CD4-positive, alpha-beta T cell treated with Interleukin-12 subunit alpha and Interleukin-12 subunit beta, for 1 hour (primary cell): ENCODE measurements at regions not wholly inside any gene's neighbourhood (a gene's known extent, or its start where the extent isn't known, plus 50 kb on each side); places are given as distances from the start of the nearest gene placed in this dataset.
"Not testable (repeated sequence)": the region's sequence is repeated elsewhere in the genome, so short reads cannot be mapped to it uniquely, and the experiment has no call there.

Source experiments
- DNase-seq: peaks from one replicate; pipeline ENCODE4 v3.0.0-alpha.2; 2020

DNA sequence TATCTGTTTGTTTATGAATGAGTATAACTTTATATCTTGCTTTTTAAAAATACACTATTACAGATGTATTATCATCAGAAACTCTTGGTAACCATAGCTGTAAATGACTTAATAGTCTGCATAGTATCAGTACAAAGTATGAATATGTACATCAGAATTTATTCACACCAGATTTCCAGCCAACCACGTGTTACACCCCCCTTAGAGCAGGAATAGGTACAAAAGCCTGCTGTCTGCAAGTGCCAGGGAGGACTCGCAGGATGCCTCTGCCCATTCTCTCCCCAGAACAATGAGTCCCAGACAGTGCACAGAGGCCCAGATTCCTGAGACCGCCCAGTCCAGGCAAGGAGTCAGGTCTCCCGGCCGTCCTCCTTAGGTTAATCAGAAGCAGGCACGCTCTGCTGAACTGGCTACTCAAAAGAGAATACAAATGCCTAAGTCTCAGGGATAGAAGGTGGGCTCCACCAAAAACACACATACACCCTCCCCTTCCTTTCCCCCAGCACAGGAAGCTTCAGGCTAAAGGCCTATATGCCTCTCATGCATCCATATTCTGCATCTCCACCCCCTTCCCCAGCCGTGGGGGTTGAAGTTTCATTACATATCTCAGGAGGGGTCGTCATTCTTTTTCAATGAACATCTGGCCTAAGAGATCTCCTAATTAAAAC is 159.1 kb upstream of the CDH11 start:
- DNase-seq = no peak

DNA sequence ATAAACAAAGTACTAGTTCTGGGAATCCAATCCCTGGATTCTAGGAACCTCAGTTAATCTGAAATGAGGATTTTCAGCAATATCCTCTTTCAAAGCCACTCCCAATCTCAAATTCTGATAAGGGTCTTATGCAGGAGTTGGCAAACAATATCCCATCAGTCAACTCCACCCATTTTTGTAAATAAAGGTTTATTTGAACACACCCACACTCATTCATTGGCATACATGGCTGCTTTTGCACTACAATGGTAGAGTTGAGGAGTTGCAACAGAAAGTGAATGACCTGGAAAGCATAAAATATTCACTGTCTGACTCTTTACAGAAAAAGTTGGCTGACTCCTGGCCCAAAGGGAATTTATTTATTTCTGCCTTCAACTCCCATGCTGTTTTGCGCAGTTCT is 157.7 kb upstream of the CDH11 start:
- no peak for DNase-seq

DNA sequence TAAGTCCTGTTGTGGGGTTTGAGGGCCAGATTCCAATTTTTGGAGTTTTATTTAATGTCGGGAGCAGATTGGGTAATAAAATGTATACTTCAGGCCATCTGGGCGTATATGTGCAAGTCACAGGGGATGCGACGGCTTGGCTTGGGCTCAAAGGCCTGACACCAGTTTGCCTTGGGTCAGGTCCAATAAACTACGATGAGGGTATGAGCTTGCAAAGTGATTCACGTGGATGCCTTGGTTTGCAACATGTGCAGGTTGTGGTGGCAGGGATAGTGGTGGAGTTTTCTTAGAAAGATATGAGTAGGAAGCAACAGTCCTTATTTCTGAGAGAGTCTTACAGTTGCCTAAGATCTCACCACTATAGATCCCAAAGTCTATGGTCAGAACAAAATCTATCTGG is 157.0 kb upstream of the CDH11 start:
- no peak for DNase-seq

DNA sequence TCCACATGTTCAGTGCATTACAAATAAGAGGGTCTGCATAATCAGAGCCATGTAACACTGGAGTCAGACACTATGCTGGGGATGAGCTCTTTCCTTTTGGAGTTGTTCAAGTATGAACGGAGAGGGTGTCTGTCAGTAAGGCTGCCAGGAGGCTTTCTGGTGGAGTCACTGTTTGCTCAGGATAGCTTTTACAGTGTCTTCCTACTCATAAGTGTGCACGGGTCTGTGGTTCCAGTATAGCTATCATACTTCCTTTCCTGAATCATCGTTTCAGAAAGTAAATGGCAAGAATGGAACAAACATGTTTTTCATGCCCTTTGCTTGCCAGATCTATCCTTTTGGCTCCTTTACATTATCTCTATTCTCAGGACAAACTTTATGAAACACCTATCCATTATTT is 152.7 kb upstream of the CDH11 start:
- no peak for DNase-seq

GRCh38 chr16:65272699-65273414 is 151.0 kb upstream of the CDH11 start:
- DNase-seq = no peak

DNA sequence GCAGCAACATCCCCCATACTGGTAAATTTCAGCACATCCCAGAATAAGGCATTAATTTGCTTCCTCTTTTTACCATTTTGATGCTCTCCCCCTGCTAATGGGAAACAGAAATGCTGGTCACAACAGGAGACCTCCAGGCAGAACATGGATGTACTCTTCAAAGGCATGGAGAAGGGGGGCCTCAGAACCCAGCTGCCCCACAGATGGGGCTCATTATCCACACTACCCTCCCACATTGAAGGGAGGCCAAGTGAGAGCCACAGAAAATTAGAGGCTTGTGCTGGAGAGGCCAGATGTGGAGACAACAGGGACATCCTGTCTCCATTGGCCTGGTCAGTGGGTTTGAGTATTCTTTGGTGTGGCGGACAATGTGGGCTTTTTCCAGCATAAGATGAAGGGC is 150.1 kb upstream of the CDH11 start:
- no peak for DNase-seq

DNA sequence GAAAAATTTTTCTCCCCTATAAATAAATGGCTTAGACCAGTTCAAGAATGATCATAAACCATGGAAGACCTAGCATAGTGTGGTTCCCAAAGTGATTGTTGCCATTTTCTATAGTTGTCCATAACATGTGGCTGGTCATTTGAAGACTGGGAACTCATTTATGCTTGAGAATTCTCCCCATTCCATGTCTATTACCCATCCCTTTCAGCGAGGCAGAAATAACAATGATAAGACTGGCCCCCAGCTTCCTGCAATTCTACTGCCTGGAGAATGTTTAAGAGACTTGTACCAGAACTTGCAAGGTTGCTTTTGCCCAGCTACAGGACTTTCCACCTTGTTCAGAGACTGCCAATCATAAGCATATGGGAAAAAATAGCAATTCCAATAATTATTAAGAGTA is 146.5 kb upstream of the CDH11 start:
- no peak for DNase-seq

- DNase-seq = no peak
Measured at GRCh38 chr16:65263896-65264295, 142.0 kb upstream of the CDH11 start.

GRCh38 chr16:65260746-65261145 is 138.9 kb upstream of the CDH11 start:
- no peak for DNase-seq

GRCh38 chr16:65254144-65254543 is 132.3 kb upstream of the CDH11 start:
- DNase-seq = no peak

DNA sequence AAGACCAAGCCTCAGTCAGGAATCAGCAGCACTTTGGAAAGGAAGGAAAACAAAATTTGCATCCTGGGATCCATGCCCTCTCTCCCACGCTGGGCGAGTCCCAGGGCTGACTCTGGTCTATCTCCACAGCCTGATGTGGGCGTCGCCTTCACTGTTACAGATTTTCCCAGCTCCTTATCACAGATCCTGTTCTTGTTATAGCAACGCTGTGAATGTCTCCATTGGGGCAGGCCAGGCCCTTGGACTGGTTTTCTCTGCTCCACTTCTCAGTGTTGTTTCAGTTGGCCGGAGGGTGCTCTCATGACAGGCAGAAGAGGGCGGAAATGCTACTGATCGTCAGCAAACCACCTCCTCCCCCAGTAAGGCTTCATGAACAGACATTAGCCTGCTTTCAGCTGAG is 127.9 kb upstream of the CDH11 start:
- no peak for DNase-seq

DNA sequence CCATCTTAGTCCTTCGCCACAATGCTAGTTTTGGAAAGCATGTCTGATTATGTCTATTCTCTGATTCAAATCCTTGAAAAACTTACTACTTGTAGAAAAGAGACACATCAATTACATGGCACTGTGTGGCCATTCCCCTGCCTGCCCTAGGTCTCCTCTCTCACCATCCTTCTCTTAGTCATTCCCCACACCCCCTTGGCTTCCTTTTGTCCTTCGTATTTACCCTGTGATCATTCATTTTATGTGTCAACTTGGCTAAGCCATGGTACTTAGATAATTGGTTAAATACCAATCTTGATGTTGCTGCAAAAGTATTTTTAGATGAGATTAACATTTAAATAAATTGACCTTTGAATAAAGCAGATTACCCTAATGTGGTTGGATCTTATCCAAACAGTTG is 122.9 kb upstream of the CDH11 start:
- no peak for DNase-seq

DNA sequence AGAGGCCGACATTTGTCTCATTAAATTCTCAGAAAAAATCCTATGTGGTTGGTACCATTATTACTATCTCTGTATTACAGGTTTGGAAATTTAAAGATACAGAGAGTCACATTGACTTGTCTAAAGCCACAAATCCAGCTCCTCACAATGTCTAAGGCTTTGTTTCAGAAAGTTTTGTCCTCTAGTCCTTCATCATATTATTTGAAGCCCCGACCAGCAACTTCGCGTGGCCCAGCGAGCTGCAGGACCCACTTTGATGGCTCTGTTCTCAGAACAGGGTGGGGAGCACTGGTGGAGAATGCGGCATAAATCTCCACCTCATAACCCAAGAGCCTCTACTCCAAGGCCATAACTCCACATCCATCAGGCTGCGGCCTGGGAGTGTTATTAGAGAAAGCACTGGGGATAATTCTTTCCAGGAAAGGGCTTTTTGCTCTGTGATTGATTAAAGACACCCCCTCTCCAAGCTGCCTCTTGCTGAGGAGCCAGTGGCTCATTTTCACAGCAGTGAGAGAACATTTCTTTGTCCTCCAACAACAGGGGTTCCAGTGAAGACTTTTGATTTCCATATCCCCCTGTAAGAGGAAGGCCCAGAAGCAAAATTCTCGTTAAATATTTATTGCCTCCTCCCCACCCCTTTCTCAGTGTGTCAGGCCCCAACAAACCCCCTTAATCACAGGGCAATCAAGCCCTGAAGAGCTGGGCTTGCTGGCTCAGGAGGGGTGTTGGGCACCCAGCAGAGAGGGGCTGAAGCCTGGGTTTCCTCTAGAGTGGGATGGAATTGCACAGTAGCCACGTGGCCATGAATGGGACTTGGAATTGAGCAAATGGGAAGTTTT is 113.7 kb upstream of the CDH11 start:
- no peak for DNase-seq

DNA sequence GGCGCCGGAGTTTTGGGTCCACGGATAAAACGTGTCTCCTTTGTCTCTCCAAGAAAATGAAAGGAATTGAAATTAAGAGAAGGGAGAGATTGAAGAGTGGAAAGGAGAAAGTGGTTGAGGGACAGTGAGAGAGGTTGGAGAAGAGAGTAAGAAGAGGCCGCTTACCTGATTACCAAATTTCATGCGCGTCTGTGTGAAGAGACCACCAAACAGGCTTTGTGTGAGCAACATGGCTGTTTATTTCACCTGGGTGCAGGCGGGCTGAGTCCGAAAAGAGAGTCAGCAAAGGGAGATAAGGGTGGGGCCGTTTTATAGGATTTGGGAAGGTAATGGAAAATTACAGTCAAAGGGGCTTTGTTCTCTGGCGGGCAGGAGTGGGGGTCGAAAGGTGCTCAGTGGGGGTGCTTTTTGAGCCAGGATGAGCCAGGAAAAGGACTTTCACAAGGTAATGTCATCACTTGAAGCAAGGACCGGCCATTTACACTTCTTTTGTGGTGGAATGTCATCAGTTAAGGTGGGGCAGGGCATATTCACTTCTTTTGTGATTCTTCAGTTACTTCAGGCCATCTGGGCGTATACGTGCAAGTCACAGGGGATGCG is 113.0 kb upstream of the CDH11 start:
- DNase-seq = not testable (repeated sequence)

DNA sequence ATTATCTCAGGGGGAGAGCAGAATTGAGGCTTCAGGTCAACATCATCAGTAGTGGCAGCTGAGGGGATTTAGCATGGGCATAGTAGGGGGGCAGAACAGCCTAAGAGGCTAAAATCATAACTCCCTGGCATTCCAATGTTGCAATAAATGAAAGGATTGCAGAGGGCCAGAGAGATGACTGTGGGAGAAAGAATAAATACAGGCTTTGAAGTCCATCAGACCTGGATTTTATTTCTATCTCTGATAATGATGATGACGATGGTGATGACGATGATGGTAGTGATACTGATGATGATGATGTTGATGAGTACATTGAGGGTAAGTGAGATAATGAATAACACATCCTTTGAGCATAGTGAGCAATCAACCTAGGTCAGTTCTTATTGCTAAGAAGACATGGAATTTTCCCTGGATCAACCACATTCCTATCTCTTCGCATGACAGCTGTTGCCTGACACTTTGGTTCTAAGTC is 107.4 kb upstream of the CDH11 start:
- DNase-seq = no peak

GRCh38 chr16:65227150-65227835 is 105.4 kb upstream of the CDH11 start:
- no peak for DNase-seq

GRCh38 chr16:65226077-65226476 is 104.2 kb upstream of the CDH11 start:
- DNase-seq = no peak

DNA sequence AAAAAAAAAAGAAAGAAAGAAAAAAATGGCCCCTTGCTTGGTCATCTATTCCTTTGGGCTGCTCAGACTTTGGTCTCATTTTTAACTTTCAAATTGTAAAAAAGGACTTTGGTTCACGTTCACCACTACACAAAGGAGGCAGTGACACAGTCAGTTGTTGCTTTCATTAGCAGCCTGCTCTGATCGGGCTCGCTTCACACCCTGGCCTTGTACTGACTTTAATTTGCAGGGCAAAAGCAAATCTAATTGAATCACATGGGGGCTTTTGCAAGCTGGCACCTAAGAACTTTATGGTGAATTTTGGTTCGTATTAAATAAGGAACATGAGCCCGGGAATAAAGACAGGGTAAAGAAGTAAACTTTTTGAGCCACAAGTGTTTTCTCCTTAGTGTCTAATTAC is 103.6 kb upstream of the CDH11 start:
- DNase-seq = no peak

- no peak for DNase-seq
Measured at GRCh38 chr16:65224994-65225393, 103.1 kb upstream of the CDH11 start.

- DNase-seq = no peak
Measured at GRCh38 chr16:65224471-65224870, 102.6 kb upstream of the CDH11 start.

DNA sequence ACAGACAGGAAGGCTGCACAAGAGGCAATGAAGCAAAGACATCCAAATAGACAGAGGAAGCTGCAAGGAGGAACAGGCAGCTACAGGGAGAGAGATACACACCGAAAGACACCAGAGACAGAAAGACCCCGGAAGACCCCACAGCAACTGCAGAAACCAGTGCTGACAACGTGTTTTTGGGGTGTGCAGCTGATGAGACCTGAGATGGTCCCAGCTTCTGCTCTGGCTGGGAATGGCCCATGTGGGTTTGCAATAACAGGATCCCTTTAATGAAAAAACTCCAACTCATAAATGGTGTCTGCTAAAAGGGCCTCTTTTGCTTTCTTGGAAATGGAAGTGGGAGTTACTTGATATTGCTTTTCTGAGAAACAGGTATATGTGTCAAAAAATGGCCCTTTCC is 101.5 kb upstream of the CDH11 start:
- DNase-seq = no peak

- no peak for DNase-seq
Measured at GRCh38 chr16:65222536-65222935, 100.7 kb upstream of the CDH11 start.

GRCh38 chr16:65222049-65222448 is 100.2 kb upstream of the CDH11 start:
- no peak for DNase-seq
